Neural cell (in vitro differentiated cells): ENCODE measurements at regions not wholly inside any gene's neighbourhood (a gene's known extent, or its start where the extent isn't known, plus 50 kb on each side); places are given as distances from the start of the nearest gene placed in this dataset.

Experiments
- H2AFZ ChIP-seq: fragments of 200-600, 300-800 bp; sonication (generic), shearing (Covaris generic); 2 replicates; pipeline ENCODE4 v1.6.0; 2014; ENCODE audit warnings: low read depth, mild to moderate bottlenecking, antibody characterized with exemption, low read length, moderate library complexity
- H3F3A ChIP-seq: fragments of 200-600 bp; shearing (Covaris generic); 2 replicates; pipeline ENCODE4 v1.6.1; 2016; ENCODE audit warnings: mild to moderate bottlenecking, moderate library complexity, mixed read lengths, antibody characterized with exemption, low read length; ENCODE audit not compliant: insufficient read depth, poor library complexity, severe bottlenecking
- H3K27ac ChIP-seq: fragments of 200-600, 300-800 bp; sonication (generic), shearing (Covaris generic); 2 replicates; pipeline ENCODE4 v1.5.1; 2014; ENCODE audit warnings: mild to moderate bottlenecking, low read length, moderate library complexity
- H3K27me3 ChIP-seq: fragments of 300-800, 200-600 bp; sonication (generic), shearing (Covaris generic); 2 replicates; pipeline ENCODE4 v1.6.0; 2014; ENCODE audit warnings: mild to moderate bottlenecking, low read depth, low read length, moderate library complexity; ENCODE audit not compliant: insufficient read depth
- H3K36me3 ChIP-seq: fragments of 300-800, 200-600 bp; sonication (generic), shearing (Covaris generic); 2 replicates; pipeline ENCODE4 v1.5.1; 2014; ENCODE audit warnings: mild to moderate bottlenecking, antibody characterized with exemption, low read length, moderate library complexity; ENCODE audit not compliant: insufficient read depth
- H3K4me2 ChIP-seq: fragments of 300-800, 200-600 bp; sonication (generic), shearing (Covaris generic); 2 replicates; pipeline ENCODE4 v1.6.0; 2014; ENCODE audit warnings: mild to moderate bottlenecking, low read length
- H3K4me3 ChIP-seq: fragments of 300-800, 200-600 bp; sonication (generic), shearing (Covaris generic); 2 replicates; pipeline ENCODE4 v1.5.1; 2014; ENCODE audit warnings: mild to moderate bottlenecking, low read length, moderate library complexity
- H3K79me2 ChIP-seq: fragments of 200-600 bp; shearing (Covaris generic); replicated peaks from 2 replicates; pipeline ENCODE4 v1.6.0; 2014; ENCODE audit warnings: mild to moderate bottlenecking, low read length, moderate library complexity; ENCODE audit not compliant: insufficient read depth
- H3K9ac ChIP-seq: fragments of 300-800, 200-600 bp; sonication (generic), shearing (Covaris generic); 2 replicates; pipeline ENCODE4 v1.6.1; 2016; ENCODE audit warnings: mild to moderate bottlenecking, low read length, mixed read lengths
- H3K9me2 ChIP-seq: fragments of 200-600 bp; shearing (Covaris generic); 2 replicates; pipeline ENCODE4 v1.6.1; 2016; ENCODE audit warnings: mild to moderate bottlenecking, low read length, mixed read lengths; ENCODE audit not compliant: insufficient read depth
- H3K9me3 ChIP-seq: fragments of 200-600, 300-800 bp; sonication (generic), shearing (Covaris generic); 2 replicates; pipeline ENCODE4 v1.6.1; 2016; ENCODE audit warnings: mild to moderate bottlenecking, mixed run types, low read length, moderate library complexity, mixed read lengths
- H4K20me1 ChIP-seq: fragments of 200-600 bp; shearing (Covaris generic); 2 replicates; pipeline ENCODE4 v1.6.1; 2016; ENCODE audit warnings: mild to moderate bottlenecking, mixed run types; ENCODE audit not compliant: insufficient read depth
- EP300 ChIP-seq: fragments of 450-650 bp; conservative IDR thresholded peaks from 2 replicates; pipeline ENCODE4 v1.6.1; 2014; ENCODE audit warnings: antibody characterized with exemption, mild to moderate bottlenecking, moderate library complexity; ENCODE audit not compliant: poor library complexity, severe bottlenecking
- EZH2 ChIP-seq: fragments of 200-600, 300-800 bp; shearing (Covaris generic), sonication (generic); IDR thresholded peaks from 2 replicates; pipeline ENCODE4 v1.6.1; 2014; ENCODE audit warnings: antibody characterized with exemption, low read length, borderline replicate concordance, mild to moderate bottlenecking; ENCODE audit not compliant: insufficient read depth, poor library complexity, severe bottlenecking
- MXI1 ChIP-seq: fragments of 450-650 bp; conservative IDR thresholded peaks from 2 replicates; pipeline ENCODE4 v1.6.1; 2014; ENCODE audit warnings: antibody characterized with exemption, mild to moderate bottlenecking; ENCODE audit not compliant: poor library complexity, severe bottlenecking
- POLR2AphosphoS5 ChIP-seq: IDR thresholded peaks from 2 replicates; pipeline ENCODE4 v1.6.1; 2012
- RAD21 ChIP-seq: fragments of 450-650 bp; conservative IDR thresholded peaks from 2 replicates; pipeline ENCODE4 v1.6.1; 2014; ENCODE audit warnings: antibody characterized with exemption, mild to moderate bottlenecking, moderate library complexity
- SMC3 ChIP-seq: fragments of 450-650 bp; conservative IDR thresholded peaks from 2 replicates; pipeline ENCODE4 v1.6.1; 2014; ENCODE audit warnings: antibody characterized with exemption, mild to moderate bottlenecking, moderate library complexity; ENCODE audit not compliant: poor library complexity
- TAF1 ChIP-seq: IDR thresholded peaks from 2 replicates; pipeline ENCODE4 v1.6.1; 2012; ENCODE audit warnings: low read depth
- TF ChIP-seq, protein P1 (sequence below): fragments of 450-650 bp; IDR thresholded peaks from 2 replicates; pipeline ENCODE4 v1.5.1; 2014; ENCODE audit warnings: antibody characterized with exemption, mild to moderate bottlenecking, moderate library complexity; ENCODE audit not compliant: poor library complexity, severe bottlenecking
- TF ChIP-seq, protein P2 (sequence below): IDR thresholded peaks from 2 replicates; pipeline ENCODE4 v1.6.1; 2012; ENCODE audit warnings: borderline replicate concordance

DNA sequence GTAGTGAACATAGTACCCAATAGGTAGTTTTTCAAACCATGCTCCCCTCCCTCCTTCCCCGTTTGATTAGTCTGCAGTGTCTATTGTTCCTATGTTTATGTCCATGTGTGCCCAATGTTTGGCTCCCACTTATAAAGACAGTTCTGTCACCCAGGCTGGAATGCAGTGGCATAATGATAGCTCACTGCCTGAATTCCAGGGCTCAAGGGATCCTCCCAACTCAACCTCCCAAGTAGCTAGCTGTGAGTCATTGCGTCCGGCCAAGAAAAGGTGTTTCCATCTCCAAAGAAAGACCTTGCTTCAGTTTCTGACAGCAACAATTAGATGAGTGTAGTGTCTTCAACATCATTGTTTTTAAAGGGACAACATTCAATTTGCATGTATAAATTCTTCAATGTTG lies 131.1 kb upstream of the CEP162 start:
- Histone ChIP-seq H3F3A (no peaks in the 10 kb centered on the region), H3K9me2 (no peaks in the 10 kb centered on the region), H2AFZ (no peak overlapping the region), H3K9me3 (no peaks in the 10 kb centered on the region), H3K27me3 (no peaks in the 10 kb centered on the region), H3K36me3 (no peaks in the 10 kb centered on the region), H3K4me3 (no peak overlapping the region), H3K27ac (no peak overlapping the region), H3K79me2 (no peaks in the 10 kb centered on the region), H3K9ac (no peak overlapping the region), H4K20me1 (no peaks in the 10 kb centered on the region), H3K4me2 (no peak overlapping the region)
- no peak for TF ChIP-seq EP300
- TF ChIP-seq POLR2AphosphoS5 = no peak
- no peak for TF ChIP-seq EZH2
- TF ChIP-seq RAD21 = no peak
- TF ChIP-seq, protein P1, sequence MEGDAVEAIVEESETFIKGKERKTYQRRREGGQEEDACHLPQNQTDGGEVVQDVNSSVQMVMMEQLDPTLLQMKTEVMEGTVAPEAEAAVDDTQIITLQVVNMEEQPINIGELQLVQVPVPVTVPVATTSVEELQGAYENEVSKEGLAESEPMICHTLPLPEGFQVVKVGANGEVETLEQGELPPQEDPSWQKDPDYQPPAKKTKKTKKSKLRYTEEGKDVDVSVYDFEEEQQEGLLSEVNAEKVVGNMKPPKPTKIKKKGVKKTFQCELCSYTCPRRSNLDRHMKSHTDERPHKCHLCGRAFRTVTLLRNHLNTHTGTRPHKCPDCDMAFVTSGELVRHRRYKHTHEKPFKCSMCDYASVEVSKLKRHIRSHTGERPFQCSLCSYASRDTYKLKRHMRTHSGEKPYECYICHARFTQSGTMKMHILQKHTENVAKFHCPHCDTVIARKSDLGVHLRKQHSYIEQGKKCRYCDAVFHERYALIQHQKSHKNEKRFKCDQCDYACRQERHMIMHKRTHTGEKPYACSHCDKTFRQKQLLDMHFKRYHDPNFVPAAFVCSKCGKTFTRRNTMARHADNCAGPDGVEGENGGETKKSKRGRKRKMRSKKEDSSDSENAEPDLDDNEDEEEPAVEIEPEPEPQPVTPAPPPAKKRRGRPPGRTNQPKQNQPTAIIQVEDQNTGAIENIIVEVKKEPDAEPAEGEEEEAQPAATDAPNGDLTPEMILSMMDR = no peak

DNA sequence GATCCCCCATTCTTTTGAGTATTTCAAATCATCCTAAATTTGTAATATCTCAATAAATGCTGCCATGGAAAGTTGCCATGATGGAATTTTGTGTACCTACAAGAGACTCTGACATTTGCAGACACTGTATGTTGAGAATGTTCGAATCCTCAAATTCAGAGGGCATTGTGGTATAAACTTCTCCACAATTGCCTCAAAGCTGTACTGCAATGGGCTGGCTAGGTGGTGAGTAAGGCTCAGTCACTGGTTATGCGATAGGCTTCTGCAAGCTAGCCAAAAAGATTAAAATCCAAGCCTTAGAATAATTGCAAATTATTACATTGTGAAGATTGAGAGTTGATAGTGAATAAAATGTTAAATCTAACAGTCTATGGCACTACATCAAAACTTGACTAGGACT lies 130.2 kb upstream of the CEP162 start:
- H2AFZ ChIP-seq = no peak overlapping the region
- H3F3A ChIP-seq = no peaks in the 10 kb centered on the region
- no peaks in the 10 kb centered on the region for H4K20me1 ChIP-seq
- no peaks in the 10 kb centered on the region for H3K9me2 ChIP-seq
- H3K27me3 ChIP-seq = no peaks in the 10 kb centered on the region
- no peaks in the 10 kb centered on the region for H3K9me3 ChIP-seq
- no peaks in the 10 kb centered on the region for H3K79me2 ChIP-seq
- no peaks in the 10 kb centered on the region for H3K36me3 ChIP-seq
- H3K27ac ChIP-seq = no peak overlapping the region
- TF ChIP-seq POLR2AphosphoS5 (no peak), MXI1 (no peak), SMC3 (no peak), TAF1 (no peak), RAD21 (no peak), EZH2 (no peak)
- TF ChIP-seq, protein P1 = no peak
- H3K9ac ChIP-seq = no peak overlapping the region
- H3K4me3 ChIP-seq = no peak overlapping the region
- no peak overlapping the region for H3K4me2 ChIP-seq

DNA sequence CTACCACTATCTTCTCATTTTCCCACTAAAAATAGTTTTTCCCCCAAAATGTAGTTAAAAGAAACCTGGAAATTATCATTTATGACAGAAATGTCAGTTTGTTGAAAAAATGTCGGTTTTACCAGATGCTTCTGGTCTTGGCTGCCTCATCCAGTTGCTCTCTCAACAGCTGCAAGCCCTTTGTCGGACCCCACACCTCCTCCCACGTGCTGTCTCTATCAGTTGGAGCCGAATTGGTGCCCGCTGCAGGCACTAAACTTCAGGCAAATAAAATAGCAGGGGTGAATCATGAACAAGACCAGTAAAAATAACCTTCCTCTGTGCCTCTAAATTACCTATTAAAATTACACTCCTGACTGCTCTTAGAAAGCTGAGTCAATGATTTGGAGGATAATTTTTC lies 129.5 kb upstream of the CEP162 start:
- Histone ChIP-seq H3K27ac (no peak overlapping the region), H3K36me3 (no peaks in the 10 kb centered on the region), H3K4me3 (no peak overlapping the region), H3K4me2 (no peak overlapping the region), H3K9ac (no peak overlapping the region), H3K9me3 (no peaks in the 10 kb centered on the region), H2AFZ (no peak overlapping the region), H3F3A (no peaks in the 10 kb centered on the region), H3K9me2 (no peaks in the 10 kb centered on the region), H4K20me1 (no peaks in the 10 kb centered on the region), H3K79me2 (no peaks in the 10 kb centered on the region), H3K27me3 (no peaks in the 10 kb centered on the region)
- TF ChIP-seq POLR2AphosphoS5 = no peak
- no peak for TF ChIP-seq EZH2
- no peak for TF ChIP-seq TAF1
- TF ChIP-seq EP300 = no peak
- TF ChIP-seq RAD21 = no peak
- no peak for TF ChIP-seq MXI1
- TF ChIP-seq, protein P1 = no peak
- no peak for TF ChIP-seq SMC3
- TF ChIP-seq, protein P2, sequence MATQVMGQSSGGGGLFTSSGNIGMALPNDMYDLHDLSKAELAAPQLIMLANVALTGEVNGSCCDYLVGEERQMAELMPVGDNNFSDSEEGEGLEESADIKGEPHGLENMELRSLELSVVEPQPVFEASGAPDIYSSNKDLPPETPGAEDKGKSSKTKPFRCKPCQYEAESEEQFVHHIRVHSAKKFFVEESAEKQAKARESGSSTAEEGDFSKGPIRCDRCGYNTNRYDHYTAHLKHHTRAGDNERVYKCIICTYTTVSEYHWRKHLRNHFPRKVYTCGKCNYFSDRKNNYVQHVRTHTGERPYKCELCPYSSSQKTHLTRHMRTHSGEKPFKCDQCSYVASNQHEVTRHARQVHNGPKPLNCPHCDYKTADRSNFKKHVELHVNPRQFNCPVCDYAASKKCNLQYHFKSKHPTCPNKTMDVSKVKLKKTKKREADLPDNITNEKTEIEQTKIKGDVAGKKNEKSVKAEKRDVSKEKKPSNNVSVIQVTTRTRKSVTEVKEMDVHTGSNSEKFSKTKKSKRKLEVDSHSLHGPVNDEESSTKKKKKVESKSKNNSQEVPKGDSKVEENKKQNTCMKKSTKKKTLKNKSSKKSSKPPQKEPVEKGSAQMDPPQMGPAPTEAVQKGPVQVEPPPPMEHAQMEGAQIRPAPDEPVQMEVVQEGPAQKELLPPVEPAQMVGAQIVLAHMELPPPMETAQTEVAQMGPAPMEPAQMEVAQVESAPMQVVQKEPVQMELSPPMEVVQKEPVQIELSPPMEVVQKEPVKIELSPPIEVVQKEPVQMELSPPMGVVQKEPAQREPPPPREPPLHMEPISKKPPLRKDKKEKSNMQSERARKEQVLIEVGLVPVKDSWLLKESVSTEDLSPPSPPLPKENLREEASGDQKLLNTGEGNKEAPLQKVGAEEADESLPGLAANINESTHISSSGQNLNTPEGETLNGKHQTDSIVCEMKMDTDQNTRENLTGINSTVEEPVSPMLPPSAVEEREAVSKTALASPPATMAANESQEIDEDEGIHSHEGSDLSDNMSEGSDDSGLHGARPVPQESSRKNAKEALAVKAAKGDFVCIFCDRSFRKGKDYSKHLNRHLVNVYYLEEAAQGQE = no peak
